NCI-H748 (cell line): ENCODE measurements at regions not wholly inside any gene's neighbourhood (a gene's known extent, or its start where the extent isn't known, plus 50 kb on each side); places are given as distances from the start of the nearest gene placed in this dataset.
"Not testable (repeated sequence)": the region's sequence is repeated elsewhere in the genome, so short reads cannot be mapped to it uniquely, and the experiment has no call there.

Experiments used
- DNase-seq: peaks from one replicate; lab custom pipeline; 2025; ENCODE audit not compliant: unreplicated experiment; lab: John Stamatoyannopoulos, UW

DNA sequence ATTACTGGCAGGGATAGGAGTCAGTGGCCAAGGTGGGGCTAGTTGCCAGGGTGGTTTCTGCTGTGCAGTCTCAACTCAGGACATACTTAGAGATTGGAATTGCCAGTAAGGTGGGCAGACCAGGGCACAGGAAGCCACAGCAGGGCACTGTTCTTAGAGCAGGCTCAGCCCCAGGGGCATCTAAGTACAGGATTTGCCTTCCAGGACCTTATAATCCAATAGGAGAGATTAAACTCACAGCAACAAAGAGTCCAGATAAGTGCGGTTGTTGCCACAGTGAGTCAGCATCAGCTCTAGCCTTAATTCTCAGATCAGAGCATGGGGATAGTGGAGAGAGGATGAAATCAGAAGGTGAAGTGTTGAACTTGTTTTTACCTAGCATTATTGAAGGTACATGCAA, 265.8 kb upstream of the TRPC7 start:
- no peak for DNase-seq

DNA sequence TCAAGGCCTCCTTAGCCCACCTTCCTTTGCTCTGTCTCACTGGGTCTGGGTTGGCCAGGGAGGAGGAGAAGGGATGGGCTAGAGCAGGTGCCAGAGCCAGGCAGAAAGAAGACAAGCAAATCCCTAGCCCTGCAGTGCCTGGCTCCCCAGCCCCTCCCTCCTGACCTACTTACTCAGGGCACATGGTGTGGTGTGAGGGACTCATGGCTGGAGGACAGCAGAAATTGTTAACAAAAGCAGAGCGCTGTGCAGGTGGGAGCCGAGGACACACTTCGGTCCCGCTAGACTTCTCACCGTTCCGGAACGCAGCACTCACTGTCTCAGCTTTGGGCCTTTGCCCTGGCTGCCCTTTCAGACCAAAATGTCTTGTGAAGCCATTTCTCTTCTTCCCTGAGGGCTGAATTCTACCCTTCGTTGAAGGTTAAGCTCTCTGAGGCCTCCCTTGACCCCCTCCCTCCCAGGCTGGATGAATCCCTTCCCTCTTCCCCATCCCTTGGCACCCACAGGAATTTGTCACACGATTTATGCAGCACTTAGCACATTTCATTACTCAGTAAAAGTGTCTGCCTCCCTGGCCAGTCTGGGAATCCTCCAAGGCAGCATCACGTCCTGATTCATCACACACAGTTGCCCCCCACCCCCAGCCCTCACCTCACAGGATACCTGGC, 263.9 kb upstream of the TRPC7 start:
- no peak for DNase-seq

DNA sequence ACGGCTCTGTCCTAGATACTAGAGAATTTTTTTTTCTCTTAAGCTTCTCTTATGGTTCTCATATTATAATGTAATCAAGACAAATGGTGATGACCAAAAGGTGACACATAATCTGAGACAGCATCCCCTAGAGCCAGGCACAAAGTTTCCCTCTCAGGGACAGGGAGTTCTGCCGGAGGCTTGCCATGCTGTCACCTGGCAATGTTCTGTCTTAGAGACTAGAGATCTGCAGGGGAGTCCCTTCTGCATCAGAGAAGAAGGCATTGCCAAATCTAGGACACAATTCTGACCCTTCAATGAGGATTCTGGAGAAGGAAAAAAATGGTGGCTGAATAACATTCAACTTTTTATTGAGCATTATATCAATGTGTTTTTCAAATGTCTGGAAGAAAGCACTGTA, 261.2 kb upstream of the TRPC7 start:
- DNase-seq = no peak

DNA sequence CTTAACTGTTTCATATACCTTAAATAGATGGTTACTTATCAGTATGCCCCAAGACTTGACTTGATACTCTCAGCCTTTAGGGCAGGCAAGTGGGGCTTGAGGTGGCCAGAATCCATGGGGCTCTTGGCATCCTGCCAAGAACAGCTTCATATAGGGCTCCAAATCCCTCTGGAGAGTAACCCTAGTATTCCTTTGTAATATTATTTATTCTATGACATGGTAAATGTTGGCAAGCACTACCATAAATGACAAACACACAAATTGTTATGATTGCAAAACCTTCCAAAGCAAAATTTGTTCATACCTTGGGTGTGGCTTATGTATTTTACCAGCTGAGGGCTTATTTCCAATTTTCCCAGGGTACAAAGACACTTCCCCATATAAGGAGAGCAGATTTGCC, 257.4 kb upstream of the TRPC7 start:
- DNase-seq = no peak

DNA sequence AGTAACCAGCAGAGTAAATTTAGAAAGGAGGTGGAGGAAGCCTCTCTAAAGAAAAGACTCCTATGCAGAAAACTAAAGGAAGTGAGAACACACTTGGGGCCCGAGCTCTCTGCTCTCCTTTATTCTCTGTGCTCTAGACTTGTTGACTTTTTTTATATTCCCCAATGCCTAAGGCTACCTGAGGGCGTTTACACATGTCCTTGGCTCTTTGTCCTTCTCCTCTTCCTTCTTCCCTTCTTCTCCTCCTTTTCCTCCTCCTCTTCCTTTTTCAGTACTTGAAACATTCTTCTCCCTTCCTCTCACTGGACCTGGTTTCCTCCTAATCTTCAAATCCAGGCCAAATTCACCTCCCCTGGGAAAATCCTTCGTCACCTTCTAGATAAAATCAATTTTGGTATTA, 256.4 kb upstream of the TRPC7 start:
- no peak for DNase-seq

DNA sequence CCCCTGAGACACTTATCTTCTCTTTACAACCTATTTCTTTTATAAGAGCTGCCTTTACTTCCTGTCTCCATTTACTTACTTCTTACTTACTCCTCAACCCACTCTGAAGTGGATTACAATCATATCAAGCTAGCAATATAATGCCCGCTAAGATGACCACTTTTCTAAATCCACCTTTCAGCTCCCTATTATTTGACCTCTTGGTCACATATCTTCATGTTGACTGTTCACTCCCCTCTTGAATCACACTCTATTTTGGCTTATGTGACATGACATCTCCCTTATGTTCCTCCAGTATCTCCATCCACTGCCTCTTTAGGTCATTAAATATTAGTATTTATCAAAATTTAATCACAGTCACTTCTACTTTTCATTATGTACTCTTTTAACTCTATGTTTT, 255.3 kb upstream of the TRPC7 start:
- DNase-seq = no peak

DNA sequence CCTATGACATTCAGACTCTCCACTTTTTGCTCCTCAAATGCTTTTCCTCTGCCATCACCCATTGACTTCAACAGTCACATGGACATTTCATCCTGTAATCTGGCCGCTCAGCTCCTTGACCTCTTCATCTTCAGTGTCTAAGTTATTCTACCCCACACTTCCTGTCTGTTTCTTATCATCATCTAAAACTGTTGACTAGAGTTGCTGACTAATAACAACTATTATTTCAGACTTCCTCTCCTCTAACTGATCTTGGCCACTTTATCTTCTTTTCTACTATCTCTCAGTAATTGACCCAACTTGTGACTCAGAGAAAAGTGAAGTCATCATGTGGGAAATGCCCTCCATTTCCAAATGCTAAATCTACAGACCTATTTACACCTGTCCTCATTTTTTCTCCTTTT, 254.7 kb upstream of the TRPC7 start:
- DNase-seq = no peak

DNA sequence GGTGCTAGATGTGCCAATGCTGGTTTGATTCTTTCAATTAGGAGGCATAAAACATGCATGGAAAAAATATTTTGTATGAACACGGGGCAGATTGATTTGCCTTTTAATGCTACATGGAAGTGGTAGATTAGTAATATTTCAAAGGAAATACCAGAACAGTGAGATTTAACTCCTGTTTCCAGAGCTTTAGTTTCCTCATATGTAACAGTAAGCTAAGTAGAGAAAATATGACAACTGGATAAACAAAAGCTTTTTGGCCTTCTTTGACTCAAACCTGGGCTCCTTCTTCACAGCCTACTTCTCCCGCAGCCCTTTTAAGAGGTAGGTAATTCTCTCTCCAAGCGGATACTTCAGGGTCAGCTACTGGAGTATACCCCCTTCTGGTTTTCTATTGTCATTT, 254.2 kb upstream of the TRPC7 start:
- no peak for DNase-seq

DNA sequence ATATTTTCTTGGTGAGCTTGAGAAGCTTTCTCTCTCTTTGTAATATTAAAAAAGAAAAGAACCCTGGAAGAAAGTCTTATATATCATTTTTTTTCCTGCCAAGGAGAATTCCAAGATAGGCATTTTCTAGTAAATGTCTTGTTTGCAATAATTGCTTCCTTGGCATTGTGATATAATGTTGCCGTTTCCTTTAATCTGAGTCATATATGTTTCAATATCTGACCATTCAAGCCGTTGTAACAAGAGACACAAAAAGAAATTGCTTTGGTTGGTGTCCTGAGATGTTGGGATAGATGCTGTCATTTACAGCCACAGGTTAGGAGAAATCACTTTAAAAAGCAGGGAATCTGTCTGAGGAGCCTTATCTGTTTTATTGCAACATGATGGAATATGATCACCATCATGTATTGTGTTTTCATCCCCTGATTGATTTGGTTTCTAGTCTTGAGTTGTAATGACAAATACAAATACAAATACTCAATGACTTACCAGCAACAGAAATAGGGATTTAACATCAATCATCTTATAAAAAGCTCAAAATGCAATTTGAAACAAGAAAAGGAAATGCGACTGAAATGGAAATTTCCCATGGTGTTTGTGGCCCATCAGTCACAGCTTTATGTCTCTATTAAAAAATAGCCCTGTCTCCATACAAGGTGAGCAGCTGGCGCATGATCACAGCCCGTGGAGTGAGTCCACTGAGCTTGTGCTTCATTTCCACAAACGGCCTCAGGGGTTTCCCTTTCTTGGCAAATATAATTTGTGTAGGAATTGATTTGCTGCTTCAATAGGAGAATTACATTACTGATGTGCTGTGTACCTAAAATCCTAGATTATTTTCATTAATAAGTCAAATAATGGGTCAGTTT, 250.1 kb upstream of the TRPC7 start:
- DNase-seq = no peak

DNA sequence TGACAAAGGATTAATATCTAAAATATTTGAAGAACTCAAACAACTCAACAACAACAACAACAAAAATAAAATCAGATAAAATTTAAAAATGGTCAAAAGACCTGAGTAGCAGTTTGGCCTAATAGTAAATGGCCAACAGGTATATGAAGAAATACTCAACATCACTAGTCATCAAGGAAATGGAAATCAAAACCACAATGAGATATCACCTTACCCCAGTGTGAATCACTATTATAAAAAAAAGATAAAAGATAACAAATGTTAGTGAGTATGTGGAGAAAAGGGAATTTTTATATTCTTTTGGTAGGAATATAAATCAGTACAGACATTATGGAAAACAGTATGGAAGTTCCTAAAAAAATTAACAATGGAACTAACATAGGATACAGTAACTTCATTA, 247.9 kb upstream of the TRPC7 start:
- DNase-seq = no peak

DNA sequence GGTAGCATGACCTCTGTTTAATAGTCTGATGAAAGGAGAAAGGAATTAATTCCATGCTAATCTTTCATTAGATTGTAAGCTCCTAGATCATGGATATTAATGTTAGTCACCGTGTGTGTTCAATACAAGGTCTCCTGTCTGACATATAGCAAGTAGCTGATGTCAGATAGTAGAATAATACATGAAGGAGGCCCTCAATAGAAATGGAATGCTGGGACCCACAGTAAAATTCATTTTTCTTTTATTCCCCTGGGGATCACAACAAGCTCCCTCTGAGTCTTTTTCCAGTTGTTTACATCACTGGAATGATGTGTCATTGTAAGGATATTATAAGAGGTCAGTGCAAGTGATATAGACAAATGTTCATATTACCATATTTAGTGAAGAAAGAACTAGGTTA, 240.3 kb upstream of the TRPC7 start:
- DNase-seq = no peak

DNA sequence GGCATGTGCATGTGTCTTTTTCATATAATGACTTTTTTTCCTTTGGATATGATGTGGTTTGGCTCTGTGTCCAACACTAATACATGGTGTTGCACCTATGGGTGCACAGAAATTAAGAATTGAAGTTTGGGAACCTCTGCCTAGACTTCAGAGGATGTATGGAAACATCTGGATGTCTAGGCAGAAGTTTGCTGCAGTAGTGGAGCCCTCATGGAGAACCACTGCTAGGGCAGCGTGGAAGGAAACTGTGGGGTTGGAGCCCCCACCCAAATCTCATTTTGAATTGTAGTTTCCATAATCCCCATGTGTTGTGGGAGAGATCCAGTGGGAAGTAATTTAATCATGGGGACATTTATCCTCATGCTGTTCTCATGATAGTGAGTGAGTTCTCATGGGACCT, 235.0 kb upstream of the TRPC7 start:
- no peak for DNase-seq

DNA sequence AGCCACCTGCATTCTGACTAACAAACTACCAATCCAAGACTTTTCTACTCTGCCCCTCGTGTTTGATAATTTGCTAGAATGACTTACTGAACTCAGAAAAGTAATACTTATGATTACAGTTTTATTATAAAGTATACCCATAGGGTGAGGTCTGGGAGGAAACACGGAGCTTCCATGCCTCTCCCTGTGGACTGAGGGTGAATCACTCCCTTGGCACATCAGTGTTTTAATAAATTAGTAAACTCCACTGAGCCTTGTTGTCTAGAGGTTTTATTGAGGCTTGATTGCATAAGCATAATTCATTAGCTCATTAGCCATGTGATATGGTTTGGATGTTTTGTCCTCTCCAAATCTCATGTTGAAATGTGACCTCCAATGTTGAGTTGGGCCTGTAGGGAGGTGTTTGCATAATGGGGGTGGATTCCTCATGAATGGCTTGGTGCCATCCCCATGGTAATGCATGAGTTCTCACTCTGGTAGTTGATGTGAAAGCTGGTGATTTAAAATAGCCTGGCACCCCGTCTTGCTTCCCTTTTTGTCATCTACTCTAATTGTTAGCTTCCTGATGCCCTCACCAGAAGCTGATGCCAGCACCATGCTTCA, 233.6 kb upstream of the TRPC7 start:
- no peak for DNase-seq

DNA sequence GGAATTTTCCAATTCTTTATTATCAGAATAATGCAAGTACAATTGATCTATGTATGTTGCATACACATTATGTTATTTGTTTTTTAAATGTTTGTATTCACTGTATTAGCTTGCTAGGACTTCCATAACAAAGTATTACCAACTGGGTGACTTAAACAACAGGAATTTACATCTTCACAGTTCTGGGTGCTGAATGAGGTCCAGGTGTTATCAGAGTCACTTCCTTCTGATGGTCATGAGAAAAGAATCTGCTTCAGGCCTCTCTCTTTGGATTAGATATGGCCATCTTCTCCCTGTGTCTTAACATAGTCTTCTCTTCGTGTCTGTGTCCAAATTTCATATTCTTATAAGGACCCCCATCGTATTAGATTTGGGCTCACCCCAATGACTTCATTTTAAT, 229.1 kb upstream of the TRPC7 start:
- no peak for DNase-seq

DNA sequence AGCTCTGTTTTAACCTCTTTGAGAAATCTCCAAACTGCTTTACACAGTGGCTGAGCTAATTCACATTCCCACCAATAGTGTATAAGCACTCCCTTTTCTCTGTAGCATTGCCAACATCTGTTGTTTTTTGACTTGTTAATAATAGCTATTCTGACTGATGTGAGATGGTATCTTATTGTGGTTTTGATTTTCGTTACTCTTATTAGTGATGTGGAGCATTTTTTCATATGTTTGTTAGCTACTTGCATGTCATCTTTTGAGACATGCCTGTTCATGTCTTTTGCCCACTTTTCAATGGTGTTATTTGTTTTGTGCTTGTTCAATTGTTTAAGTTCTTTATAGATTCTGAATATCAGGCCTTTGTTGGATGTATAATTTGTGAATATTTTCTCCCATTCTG, 225.2 kb upstream of the TRPC7 start:
- no peak for DNase-seq

DNA sequence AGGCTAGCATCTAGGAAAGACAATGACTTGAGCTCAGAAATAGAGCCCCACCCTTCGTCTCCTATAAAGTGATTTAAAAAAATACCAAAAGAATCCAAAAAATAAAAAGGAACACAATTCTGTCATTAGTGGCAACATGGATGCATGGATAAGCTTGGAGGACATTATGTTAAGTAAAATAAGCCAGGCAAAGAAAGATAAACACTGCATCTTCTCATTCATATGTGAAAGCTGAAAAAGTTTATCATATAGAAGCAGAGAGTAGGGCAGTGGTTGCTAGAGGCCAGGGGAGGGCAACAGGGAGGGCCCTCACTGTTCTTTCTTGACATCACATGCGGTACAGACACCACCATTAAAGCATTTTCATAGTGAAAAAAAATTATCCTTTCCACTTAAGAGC, 220.9 kb upstream of the TRPC7 start:
- DNase-seq = no peak

DNA sequence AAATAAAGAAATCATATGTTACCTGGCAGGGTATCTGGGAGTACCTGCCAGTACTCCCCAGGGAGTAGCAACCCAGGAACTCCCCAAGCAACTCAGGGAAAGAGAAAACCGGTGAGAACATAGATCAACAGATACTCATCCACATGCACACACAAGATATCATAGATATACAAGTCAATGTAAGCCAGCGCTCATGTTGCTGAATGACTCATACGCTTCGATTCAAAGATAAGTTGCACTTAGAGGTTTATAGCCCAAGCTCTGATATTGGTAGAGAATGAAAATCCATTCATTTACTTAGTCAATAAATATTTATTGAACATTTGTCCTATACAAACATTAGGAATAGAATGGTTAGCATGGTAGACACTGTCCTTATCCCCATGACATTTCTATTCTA, 219.1 kb upstream of the TRPC7 start:
- no peak for DNase-seq

DNA sequence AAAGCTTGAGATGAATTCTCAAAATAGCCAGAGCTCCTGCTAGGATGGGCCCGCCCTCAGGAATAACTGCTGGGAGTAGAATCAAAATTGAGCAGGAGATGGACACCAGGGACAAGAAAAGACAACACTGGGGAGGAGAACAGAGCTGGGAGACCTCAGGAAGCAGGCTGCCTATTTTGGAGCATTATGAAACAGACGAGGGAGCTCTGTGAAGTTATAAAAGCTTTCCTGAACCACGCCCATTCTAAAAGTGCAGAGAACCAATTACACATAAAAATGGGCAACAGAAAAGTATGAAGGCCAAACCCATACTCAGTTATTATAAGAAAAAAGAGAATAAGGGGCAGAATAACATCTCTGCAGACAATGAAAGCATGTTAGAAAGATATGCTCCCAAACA, 213.9 kb upstream of the TRPC7 start:
- DNase-seq = no peak

DNA sequence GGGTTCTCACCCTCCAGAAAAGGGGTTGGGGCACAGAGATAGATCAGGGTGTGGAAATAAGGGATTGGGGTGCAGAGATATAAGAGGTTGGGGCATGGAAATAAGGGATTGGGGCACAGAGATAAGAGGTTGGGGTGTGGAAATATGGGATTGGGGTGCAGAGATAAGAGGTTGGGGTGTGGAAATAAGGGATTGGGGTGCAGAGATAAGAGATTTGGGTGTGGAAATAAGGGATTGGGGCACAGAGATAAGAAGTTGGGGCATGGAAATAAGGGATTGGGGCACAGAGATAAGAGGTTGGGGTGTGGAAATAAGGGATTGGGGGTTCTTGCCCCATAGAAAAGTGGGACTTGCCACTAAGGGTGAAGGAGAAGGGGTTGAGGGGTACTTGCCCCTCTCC, 204.5 kb upstream of the TRPC7 start:
- DNase-seq = not testable (repeated sequence)

DNA sequence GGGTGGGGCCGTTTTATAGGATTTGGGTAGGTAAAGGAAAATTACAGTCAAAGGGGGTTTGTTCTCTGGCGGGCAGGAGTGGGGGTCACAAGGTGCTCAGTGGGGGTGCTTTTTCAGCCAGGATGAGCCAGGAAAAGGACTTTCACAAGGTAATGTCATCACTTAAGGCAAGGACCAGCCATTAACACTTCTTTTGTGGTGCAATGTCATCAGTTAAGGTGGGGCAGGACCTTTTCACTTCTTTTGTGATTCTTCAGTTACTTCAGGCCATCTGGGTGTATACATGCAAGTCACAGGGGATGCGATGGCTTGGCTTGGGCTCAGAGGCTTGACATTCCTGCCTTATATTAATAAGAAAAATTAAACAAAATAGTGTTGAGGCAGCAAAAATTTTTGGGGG, 200.1 kb upstream of the TRPC7 start:
- not testable (repeated sequence) for DNase-seq

DNA sequence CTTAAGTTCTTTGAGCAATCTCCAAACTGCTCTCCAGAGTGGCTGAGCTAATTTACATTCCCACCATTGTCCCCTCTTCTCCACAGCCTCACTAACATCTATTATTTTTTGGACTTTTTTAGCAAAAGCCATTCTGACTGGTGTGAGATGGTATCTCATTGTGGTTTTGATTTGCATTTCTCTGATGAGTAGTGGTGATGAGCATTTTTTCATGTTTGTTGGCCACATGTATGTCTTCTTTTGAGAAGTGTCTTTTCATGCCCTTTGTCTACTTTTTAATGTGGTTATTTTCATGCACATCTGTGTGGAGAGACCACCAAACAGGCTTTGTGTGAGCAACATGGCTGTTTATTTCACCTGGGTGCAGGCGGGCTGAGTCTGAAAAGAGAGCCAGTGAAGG, 199.7 kb upstream of the TRPC7 start:
- DNase-seq = not testable (repeated sequence)

DNA sequence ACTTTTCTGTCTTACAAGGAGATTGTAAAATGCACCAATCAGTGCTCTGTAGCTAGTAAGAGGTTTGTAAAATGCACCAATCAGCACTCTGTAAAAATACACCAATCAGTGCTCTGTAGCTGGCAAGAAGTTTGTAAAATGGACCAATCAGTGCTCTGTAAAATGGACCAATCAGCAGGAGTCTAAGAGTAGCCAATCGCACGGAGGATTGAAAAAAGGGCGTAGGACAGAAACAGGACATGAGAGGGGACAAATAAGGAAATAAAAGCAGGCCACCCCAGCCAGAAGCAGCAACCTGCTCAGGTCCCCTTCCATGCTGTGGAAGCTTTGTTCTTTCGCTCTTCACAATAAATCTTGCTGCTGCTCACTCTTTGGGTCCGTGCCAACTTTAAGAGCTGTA, 199.1 kb upstream of the TRPC7 start:
- not testable (repeated sequence) for DNase-seq
